ENCODE measurements at regions not wholly inside any gene's neighbourhood (a gene's known extent, or its start where the extent isn't known, plus 50 kb on each side); places are given as distances from the start of the nearest gene placed in this dataset.

GRCh38 chr2:57973621-57974186 is 72.9 kb upstream of the VRK2 start:
- Mint-ChIP-seq H3K9me3 (ENCODE audit: unreplicated experiment) (no peaks in the 10 kb centered on the region), H3K27me3 (ENCODE audit: insufficient read depth, unreplicated experiment) (peaks cover 2% of the 10 kb centered on the region), H3K27ac (ENCODE audit: unreplicated experiment) (no peak overlapping the region), H3K4me3 (ENCODE audit: unreplicated experiment) (no peak overlapping the region), H3K36me3 (ENCODE audit: insufficient read depth, unreplicated experiment) (no peaks in the 10 kb centered on the region), H3K4me1 (ENCODE audit: low read depth, unreplicated experiment) (no peaks in the 10 kb centered on the region)
- intact Hi-C loops (cut with micrococcal nuclease; ENCODE audit: unreplicated experiment), result no loop called here
- H3K4me1 ChIP-seq, result no peaks in the 10 kb centered on the region
- no peak for TF ChIP-seq CTCF (IDR thresholded peaks at IDR 0.05; ENCODE audit: insufficient read depth in 1 of 2, low read depth in 1 of 2, low read length in 1 of 2, severe bottlenecking in 1 of 2, unreplicated experiment in 1 of 2)
- no peaks in the 10 kb centered on the region for H3K27me3 ChIP-seq (replicated peaks; ENCODE audit: control insufficient read depth, insufficient read depth, low read length)
- CTCF ChIA-PET, result no interaction called here
- POLR2A ChIA-PET, result no interaction called here
- no peak for DNase-seq
- no peak overlapping the region for H3K4me3 ChIP-seq (ENCODE audit: low read depth, low read length)
- H3K9me3 ChIP-seq, result no peaks in the 10 kb centered on the region
- no peaks in the 10 kb centered on the region for H3K36me3 ChIP-seq (ENCODE audit: control insufficient read depth, insufficient read depth, low read length)
- no TSS peak for BruUV-seq (replicated peaks)

GRCh38 chr2:57979158-57979557 is 67.4 kb upstream of the VRK2 start:
- Histone ChIP-seq H3K4me1 (no peaks in the 10 kb centered on the region), H3K4me3 (ENCODE audit: low read depth, low read length) (no peak overlapping the region), H3K27me3 (replicated peaks; ENCODE audit: control insufficient read depth, insufficient read depth, low read length) (no peaks in the 10 kb centered on the region), H3K9me3 (no peaks in the 10 kb centered on the region), H3K36me3 (ENCODE audit: control insufficient read depth, insufficient read depth, low read length) (no peaks in the 10 kb centered on the region)
- no TSS peak for BruUV-seq (replicated peaks)
- TF ChIP-seq CTCF (IDR thresholded peaks at IDR 0.05; ENCODE audit: insufficient read depth in 1 of 2, low read depth in 1 of 2, low read length in 1 of 2, severe bottlenecking in 1 of 2, unreplicated experiment in 1 of 2), result no peak
- Mint-ChIP-seq H3K9me3 (ENCODE audit: unreplicated experiment) (no peaks in the 10 kb centered on the region), H3K27ac (ENCODE audit: unreplicated experiment) (no peak overlapping the region), H3K4me3 (ENCODE audit: unreplicated experiment) (no peak overlapping the region), H3K4me1 (ENCODE audit: low read depth, unreplicated experiment) (no peaks in the 10 kb centered on the region), H3K36me3 (ENCODE audit: insufficient read depth, unreplicated experiment) (no peaks in the 10 kb centered on the region), H3K27me3 (ENCODE audit: insufficient read depth, unreplicated experiment) (no peaks in the 10 kb centered on the region)
- POLR2A ChIA-PET, result no interaction called here
- intact Hi-C loops (cut with micrococcal nuclease; ENCODE audit: unreplicated experiment), result no loop called here
- no peak for DNase-seq
- CTCF ChIA-PET, result no interaction called here

GRCh38 chr2:57981083-57981768 is 65.4 kb upstream of the VRK2 start:
- Mint-ChIP-seq H3K4me3 (ENCODE audit: unreplicated experiment) (no peak overlapping the region), H3K27me3 (ENCODE audit: insufficient read depth, unreplicated experiment) (no peaks in the 10 kb centered on the region), H3K9me3 (ENCODE audit: unreplicated experiment) (no peaks in the 10 kb centered on the region), H3K36me3 (ENCODE audit: insufficient read depth, unreplicated experiment) (no peaks in the 10 kb centered on the region), H3K4me1 (ENCODE audit: low read depth, unreplicated experiment) (no peaks in the 10 kb centered on the region), H3K27ac (ENCODE audit: unreplicated experiment) (no peak overlapping the region)
- Histone ChIP-seq H3K36me3 (ENCODE audit: control insufficient read depth, insufficient read depth, low read length) (no peaks in the 10 kb centered on the region), H3K4me3 (ENCODE audit: low read depth, low read length) (no peak overlapping the region), H3K4me1 (no peaks in the 10 kb centered on the region), H3K9me3 (no peaks in the 10 kb centered on the region), H3K27me3 (replicated peaks; ENCODE audit: control insufficient read depth, insufficient read depth, low read length) (no peaks in the 10 kb centered on the region)
- no TSS peak for BruUV-seq (replicated peaks)
- intact Hi-C loops (cut with micrococcal nuclease; ENCODE audit: unreplicated experiment), result no loop called here
- CTCF ChIA-PET, result no interaction called here
- no peak for TF ChIP-seq CTCF (IDR thresholded peaks at IDR 0.05; ENCODE audit: insufficient read depth in 1 of 2, low read depth in 1 of 2, low read length in 1 of 2, severe bottlenecking in 1 of 2, unreplicated experiment in 1 of 2)
- POLR2A ChIA-PET, result no interaction called here
- DNase-seq, result no peak

Measured in Caco-2 (cell line).